ENCODE measurements at regions not wholly inside any gene's neighbourhood (a gene's known extent, or its start where the extent isn't known, plus 50 kb on each side); places are given as distances from the start of the nearest gene placed in this dataset.

DNA sequence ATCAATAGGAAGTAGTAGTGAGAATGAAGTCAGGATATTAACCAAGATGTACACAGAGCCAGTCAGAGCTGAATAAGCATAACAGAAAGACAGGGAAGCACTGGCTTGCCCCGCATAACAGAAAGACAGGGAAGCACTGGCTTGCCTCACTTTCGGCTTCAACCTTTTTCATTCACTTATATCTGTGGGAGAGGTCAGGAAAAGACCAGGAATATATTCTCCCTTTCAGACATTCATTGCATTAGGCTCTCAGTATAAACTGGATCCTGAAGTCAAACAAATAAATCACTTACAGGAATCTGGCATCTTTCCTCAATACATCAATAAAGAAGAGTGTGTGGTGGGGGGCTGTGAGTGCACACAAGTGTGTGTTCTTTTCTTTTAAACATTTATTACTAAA lies 437.6 kb downstream of the C6orf118 start:
- Histone ChIP-seq H3K4me3 (ENCODE audit: insufficient read depth, low read depth, low read length) (no peak overlapping the region), H3K4me1 (ENCODE audit: control insufficient read depth, insufficient read depth, low read length) (no peaks in the 10 kb centered on the region), H2AK5ac (ENCODE audit: low read depth, low read length) (no peak overlapping the region), H4K20me1 (ENCODE audit: insufficient read depth, low read length) (no peaks in the 10 kb centered on the region), H4K91ac (ENCODE audit: insufficient read depth, low read depth, low read length) (no peak overlapping the region), H3K4me2 (ENCODE audit: low read depth, low read length) (no peak overlapping the region), H2BK5ac (ENCODE audit: low read depth, low read length, poor library complexity, severe bottlenecking) (no peak overlapping the region), H3K36me3 (ENCODE audit: control insufficient read depth, insufficient read depth, low read length) (no peaks in the 10 kb centered on the region), H3K56ac (ENCODE audit: extremely low read depth, insufficient read depth, low read length) (no peak overlapping the region), H4K5ac (ENCODE audit: low read depth, low read length) (no peak overlapping the region), H3K4ac (ENCODE audit: low read depth, low read length) (no peak overlapping the region), H2BK20ac (ENCODE audit: low read depth, low read length) (no peak overlapping the region), H3K27me3 (ENCODE audit: control insufficient read depth, insufficient read depth, low read length) (no peaks in the 10 kb centered on the region), H2AK9ac (replicated peaks; ENCODE audit: low read depth, low read length, poor library complexity) (no peak overlapping the region), H3K18ac (ENCODE audit: low read depth, low read length) (no peak overlapping the region), H3K14ac (replicated peaks; ENCODE audit: low read depth, low read length) (no peak overlapping the region), H4K8ac (ENCODE audit: low read depth in 2 of 2, low read length in 2 of 2) (no peak overlapping the region), H3K9me1 (ENCODE audit: insufficient read depth, low read length) (no peaks in the 10 kb centered on the region), H2BK15ac (ENCODE audit: low read depth, low read length) (no peak overlapping the region), H3K27ac (ENCODE audit: insufficient read depth, low read length) (no peak overlapping the region), H3K23ac (ENCODE audit: low read depth, low read length) (no peak overlapping the region), H3K9ac (ENCODE audit: low read depth, low read length) (no peak overlapping the region), H3K9me3 (ENCODE audit: control insufficient read depth, insufficient read depth, low read length) (peaks cover 12% of the 10 kb centered on the region), H3K79me1 (ENCODE audit: low read depth in 1 of 2, low read length in 2 of 2) (no peaks in the 10 kb centered on the region), H2AFZ (replicated peaks; ENCODE audit: low read length, poor library complexity) (no peak overlapping the region), H2BK120ac (ENCODE audit: low read depth, low read length) (no peak overlapping the region)
- no TSS peak for BruUV-seq (replicated peaks)
- DNase-seq, result no peak
- ChIA-PET CTCF (no interaction called here), POLR2A (ENCODE audit: unreplicated experiment) (no interaction called here)
- ATAC-seq (ENCODE audit: low read depth), result no peak
- no CpG with 5 or more reads among the region's 2 CpGs for WGBS, 2 experiments (ENCODE audit: extremely low coverage in 2 of 2, insufficient read length in 1 of 2)
- dilution Hi-C loops (cut with HindIII; ENCODE audit: low sequenced_read_pairs, unreplicated experiment), result no loop called here
- in situ Hi-C loops (cut with MboI; ENCODE audit: low sequenced_read_pairs), result no loop called here
- intact Hi-C loops (cut with micrococcal nuclease), result no loop called here
- no peak for TF ChIP-seq MXI1 (IDR thresholded peaks at IDR 0.05; ENCODE audit: borderline replicate concordance, low read depth, low read length)
- TF ChIP-seq, protein P1, sequence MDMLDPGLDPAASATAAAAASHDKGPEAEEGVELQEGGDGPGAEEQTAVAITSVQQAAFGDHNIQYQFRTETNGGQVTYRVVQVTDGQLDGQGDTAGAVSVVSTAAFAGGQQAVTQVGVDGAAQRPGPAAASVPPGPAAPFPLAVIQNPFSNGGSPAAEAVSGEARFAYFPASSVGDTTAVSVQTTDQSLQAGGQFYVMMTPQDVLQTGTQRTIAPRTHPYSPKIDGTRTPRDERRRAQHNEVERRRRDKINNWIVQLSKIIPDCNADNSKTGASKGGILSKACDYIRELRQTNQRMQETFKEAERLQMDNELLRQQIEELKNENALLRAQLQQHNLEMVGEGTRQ (IDR thresholded peaks at IDR 0.05; ENCODE audit: low read depth, low read length), result no peak
- no peak for TF ChIP-seq MAFK (IDR thresholded peaks at IDR 0.05; ENCODE audit: low read depth, low read length)
- no peak for TF ChIP-seq RAD21 (IDR thresholded peaks at IDR 0.05; ENCODE audit: low read length)
- no peak for TF ChIP-seq FOS (IDR thresholded peaks at IDR 0.05; ENCODE audit: low read depth, low read length)
- TF ChIP-seq RCOR1 (IDR thresholded peaks at IDR 0.05; ENCODE audit: insufficient replicate concordance, low read length), result no peak
- TF ChIP-seq CTCF (conservative IDR thresholded peaks at IDR 0.05; ENCODE audit: low read depth, low read length), result no peak
- no peak for TF ChIP-seq NFE2L2 (IDR thresholded peaks at IDR 0.05; ENCODE audit: low read depth, low read length)
- TF ChIP-seq BHLHE40 (IDR thresholded peaks at IDR 0.05; ENCODE audit: low read depth, low read length), result no peak
- TF ChIP-seq RFX5 (IDR thresholded peaks at IDR 0.05; ENCODE audit: low read depth, low read length), result no peak
- TF ChIP-seq POLR2A (IDR thresholded peaks at IDR 0.05; ENCODE audit: low read depth, low read length), result no peak
- TF ChIP-seq, protein P2, sequence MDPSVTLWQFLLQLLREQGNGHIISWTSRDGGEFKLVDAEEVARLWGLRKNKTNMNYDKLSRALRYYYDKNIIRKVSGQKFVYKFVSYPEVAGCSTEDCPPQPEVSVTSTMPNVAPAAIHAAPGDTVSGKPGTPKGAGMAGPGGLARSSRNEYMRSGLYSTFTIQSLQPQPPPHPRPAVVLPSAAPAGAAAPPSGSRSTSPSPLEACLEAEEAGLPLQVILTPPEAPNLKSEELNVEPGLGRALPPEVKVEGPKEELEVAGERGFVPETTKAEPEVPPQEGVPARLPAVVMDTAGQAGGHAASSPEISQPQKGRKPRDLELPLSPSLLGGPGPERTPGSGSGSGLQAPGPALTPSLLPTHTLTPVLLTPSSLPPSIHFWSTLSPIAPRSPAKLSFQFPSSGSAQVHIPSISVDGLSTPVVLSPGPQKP (IDR thresholded peaks at IDR 0.05; ENCODE audit: borderline replicate concordance, low read depth, low read length), result no peak
- TF ChIP-seq CEBPB (IDR thresholded peaks at IDR 0.05; ENCODE audit: low read depth, low read length), result no peak
- no peak for TF ChIP-seq CHD1 (IDR thresholded peaks at IDR 0.05; ENCODE audit: low read depth, low read length)
- TF ChIP-seq SMC3 (IDR thresholded peaks at IDR 0.05; ENCODE audit: low read depth, low read length), result no peak
- no peak for TF ChIP-seq MAZ (IDR thresholded peaks at IDR 0.05; ENCODE audit: borderline replicate concordance, low read depth, low read length)

Measured in IMR-90 (cell line).